Stomach (tissue), 4 donors: ENCODE measurements at regions not wholly inside any gene's neighbourhood (a gene's known extent, or its start where the extent isn't known, plus 50 kb on each side); places are given as distances from the start of the nearest gene placed in this dataset.

Source experiments
- CTCF ChIP-seq, 7 experiments: fragments of 450-650 bp in 4 of 7; fragments of 200-600 bp in 3 of 7; sonication (generic) in 3 of 7; IDR thresholded peaks; one replicate each; pipeline ENCODE4 v1.5.1; 2016 to 2019; ENCODE audit warnings: antibody characterized with exemption in 7 of 7, control low read depth in 2 of 7, mild to moderate bottlenecking in 1 of 7
- POLR2A ChIP-seq, 4 donors: fragments of 450-650 bp; IDR thresholded peaks; one replicate each; pipeline ENCODE4 v1.6.1; 2016; ENCODE audit warnings: antibody characterized with exemption in 4 of 4, control low read depth in 2 of 4, mild to moderate bottlenecking in 1 of 4, moderate library complexity in 1 of 4

- TF ChIP-seq CTCF (IDR thresholded peaks at IDR 0.05) (no peak), POLR2A (IDR thresholded peaks at IDR 0.05) (no peak)
These were observed 113.9 kb downstream of the ARRDC3 start for GRCh38 chr5:91269198-91269597.
